Panc1 (cell line): ENCODE measurements at regions not wholly inside any gene's neighbourhood (a gene's known extent, or its start where the extent isn't known, plus 50 kb on each side); places are given as distances from the start of the nearest gene placed in this dataset.

Experiments
- ATAC-seq: fragments of 200-7000 bp; cut with Tn5 transposase; 2 replicates; pipeline ENCODE4 v1.9.1; 2020; ENCODE audit warnings: mild to moderate bottlenecking, moderate library complexity
- BruUV-seq: library from RNA; stranded (reverse); fragments of 400-500 nt; replicated peaks from 2 replicates; lab custom pipeline; 2021; lab: Mats Ljungman, UMichigan
- CTCF ChIA-PET: fragments of 300-600 bp; sonication (Branson Sonifier 250); formaldehyde crosslinking; loops from one replicate; lab custom pipeline; 2022; ENCODE audit warnings: antibody characterized with exemption; lab: Charles Lee
- POLR2A ChIA-PET: fragments of 300-600 bp; sonication (Branson Sonifier 250); formaldehyde crosslinking; loops from one replicate; lab custom pipeline; 2022; ENCODE audit warnings: antibody characterized with exemption; lab: Charles Lee
- DNase-seq: peaks from one replicate; pipeline ENCODE4 v3.0.0-alpha.2; 2010; ENCODE audit warnings: low read depth, low spot score
- H3K27ac ChIP-seq: 2 replicates; pipeline ENCODE4 v1.5.1; 2011; ENCODE audit warnings: mild to moderate bottlenecking, low read length, inconsistent platforms
- H3K27me3 ChIP-seq: fragments of 200-500 bp; sonication (Bioruptor generic); 2 replicates; pipeline ENCODE4 v1.6.0; 2014; ENCODE audit warnings: low read length, inconsistent platforms; ENCODE audit not compliant: control insufficient read depth, insufficient read depth
- H3K36me3 ChIP-seq: fragments of 200-500 bp; sonication (Bioruptor generic); 2 replicates; pipeline ENCODE4 v1.5.1; 2014; ENCODE audit warnings: inconsistent platforms, mild to moderate bottlenecking, low read length, moderate library complexity; ENCODE audit not compliant: control insufficient read depth, insufficient read depth
- H3K4me1 ChIP-seq: 2 replicates; pipeline ENCODE4 v1.5.1; 2011; ENCODE audit warnings: inconsistent platforms, mild to moderate bottlenecking, low read length, moderate library complexity; ENCODE audit not compliant: control insufficient read depth, insufficient read depth
- H3K4me3 ChIP-seq, 2 experiments: 2 replicates each; pipeline ENCODE4 v1.5.1; 2011 to 2012; ENCODE audit warnings: low read depth in 2 of 2, low read length in 2 of 2, mild to moderate bottlenecking in 2 of 2, inconsistent platforms in 1 of 2, moderate library complexity in 1 of 2
- H3K9me3 ChIP-seq: fragments of 200-500 bp; sonication (Bioruptor generic); 2 replicates; pipeline ENCODE4 v1.5.1; 2014; ENCODE audit warnings: low read depth, mild to moderate bottlenecking, inconsistent platforms, low read length, moderate library complexity; ENCODE audit not compliant: control insufficient read depth, insufficient read depth
- CTCF ChIP-seq: fragments of 450-650 bp; IDR thresholded peaks from 2 replicates; pipeline ENCODE4 v1.5.1; 2017; ENCODE audit warnings: mild to moderate bottlenecking
- POLR2AphosphoS5 ChIP-seq: IDR thresholded peaks from 2 replicates; pipeline ENCODE4 v1.6.1; 2012; ENCODE audit warnings: mild to moderate bottlenecking, low read depth, low read length, moderate library complexity
- REST ChIP-seq, 2 experiments: IDR thresholded peaks; 2 replicates each; pipeline ENCODE4 v1.6.1; 2011 to 2012; ENCODE audit warnings: low read depth in 2 of 2, control low read depth in 1 of 2, low read length in 1 of 2, mild to moderate bottlenecking in 1 of 2, moderate library complexity in 1 of 2; ENCODE audit not compliant: insufficient read depth in 1 of 2
- SIN3A ChIP-seq: IDR thresholded peaks from 2 replicates; pipeline ENCODE4 v1.6.1; 2012; ENCODE audit warnings: low read depth, mild to moderate bottlenecking, low read length, moderate library complexity, borderline replicate concordance; ENCODE audit not compliant: insufficient read depth
- TCF7L2 ChIP-seq: IDR thresholded peaks from 2 replicates; pipeline ENCODE4 v1.6.1; 2011; ENCODE audit warnings: mild to moderate bottlenecking, low read depth, low read length, inconsistent platforms
- in situ Hi-C: cut with HindIII; loops from 2 replicates; pipeline ENCODE4 v1.10.0; 2016; ENCODE audit warnings: low sequenced_read_pairs, low pct_unique_long_range_greater_than_20kb
- intact Hi-C: fragments of 100-400 bp; cut with micrococcal nuclease; formaldehyde crosslinking; loops from one replicate; pipeline ENCODE4 v1.10.0; 2022; ENCODE audit not compliant: unreplicated experiment

- no peaks in the 10 kb centered on the region for H3K36me3 ChIP-seq
- no peak for ATAC-seq
- H3K9me3 ChIP-seq, result no peaks in the 10 kb centered on the region
- BruUV-seq, result no TSS peak
- POLR2A ChIA-PET, result no interaction called here
- in situ Hi-C loops, result no loop called here
- H3K4me3 ChIP-seq, result no peak overlapping the region
- H3K4me1 ChIP-seq, result no peaks in the 10 kb centered on the region
- CTCF ChIA-PET, result no interaction called here
- DNase-seq, result no peak
- TF ChIP-seq REST (IDR thresholded peaks at IDR 0.05; ENCODE audit: insufficient read depth in 1 of 2, low read depth in 2 of 2, low read length in 1 of 2) (no peak), SIN3A (no peak)
- H3K27me3 ChIP-seq, result no peaks in the 10 kb centered on the region; the same call in 1 of the 2 replicates
- H3K27ac ChIP-seq, result no peak overlapping the region
- intact Hi-C loops, result no loop called here
Measured at GRCh38 chr10:128576943-128577670, 450.9 kb upstream of the MKI67 start.

- ATAC-seq (no peak), DNase-seq (no peak)
- no peak for TF ChIP-seq TCF7L2
- no peak for TF ChIP-seq SIN3A
- no peak for TF ChIP-seq REST (IDR thresholded peaks at IDR 0.05; ENCODE audit: insufficient read depth in 1 of 2, low read depth in 2 of 2, low read length in 1 of 2)
- TF ChIP-seq POLR2AphosphoS5, result no peak
- no peak for TF ChIP-seq CTCF
- no peaks in the 10 kb centered on the region for H3K4me1 ChIP-seq
- H3K27ac ChIP-seq, result no peak overlapping the region
- H3K36me3 ChIP-seq, result no peaks in the 10 kb centered on the region
- H3K9me3 ChIP-seq, result no peaks in the 10 kb centered on the region
- POLR2A ChIA-PET, result no interaction called here
- H3K27me3 ChIP-seq, result no peaks in the 10 kb centered on the region; the same call in 1 of the 2 replicates
- BruUV-seq, result no TSS peak
- no peak overlapping the region for H3K4me3 ChIP-seq
- intact Hi-C loops (no loop called here), in situ Hi-C loops (no loop called here)
- CTCF ChIA-PET, result no interaction called here
Measured at GRCh38 chr10:128577958-128578750, 451.9 kb upstream of the MKI67 start.
